HS-5 (cell line): ENCODE measurements at regions not wholly inside any gene's neighbourhood (a gene's known extent, or its start where the extent isn't known, plus 50 kb on each side); places are given as distances from the start of the nearest gene placed in this dataset.

Source experiments
- DNase-seq: peaks from one replicate; pipeline ENCODE4 v3.0.0-alpha.2; 2012; ENCODE audit warnings: low read depth

- no peak for DNase-seq
Measured at GRCh38 chr2:119049968-119050704, 108.1 kb downstream of the MARCO start.
